Inflammatory macrophage (primary cell): ENCODE measurements at regions not wholly inside any gene's neighbourhood (a gene's known extent, or its start where the extent isn't known, plus 50 kb on each side); places are given as distances from the start of the nearest gene placed in this dataset.
A peak's percentile ranks its signal among the peaks of the same experiment; 100 is the strongest.
"Not testable (repeated sequence)": the region's sequence is repeated elsewhere in the genome, so short reads cannot be mapped to it uniquely, and the experiment has no call there.

Source experiments
- DNase-seq, 2 donors: peaks; one replicate each; pipeline ENCODE4 v3.0.0-alpha.2; 2020 to 2022

DNA sequence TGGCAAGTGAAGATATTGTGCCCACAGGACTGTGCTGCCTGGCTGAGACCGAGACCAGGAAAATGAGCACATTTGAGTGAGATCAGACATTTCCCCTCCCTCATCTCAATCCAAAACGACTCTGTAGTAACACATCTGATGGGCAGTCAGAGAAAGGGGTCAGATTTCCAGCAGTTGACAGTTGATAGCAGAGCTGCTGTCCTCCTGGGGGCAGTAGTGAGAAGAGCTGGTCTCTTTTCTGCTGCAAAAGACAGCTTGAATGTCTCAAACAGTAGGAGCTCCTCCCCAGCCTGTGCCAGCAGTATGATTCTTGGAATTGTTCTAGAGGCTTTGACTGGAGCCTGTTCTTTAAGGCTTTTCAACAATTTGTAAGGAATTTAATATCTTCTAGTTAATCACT lies 1396.3 kb downstream of the RPIA start:
- DNase-seq, result not testable (repeated sequence)

DNA sequence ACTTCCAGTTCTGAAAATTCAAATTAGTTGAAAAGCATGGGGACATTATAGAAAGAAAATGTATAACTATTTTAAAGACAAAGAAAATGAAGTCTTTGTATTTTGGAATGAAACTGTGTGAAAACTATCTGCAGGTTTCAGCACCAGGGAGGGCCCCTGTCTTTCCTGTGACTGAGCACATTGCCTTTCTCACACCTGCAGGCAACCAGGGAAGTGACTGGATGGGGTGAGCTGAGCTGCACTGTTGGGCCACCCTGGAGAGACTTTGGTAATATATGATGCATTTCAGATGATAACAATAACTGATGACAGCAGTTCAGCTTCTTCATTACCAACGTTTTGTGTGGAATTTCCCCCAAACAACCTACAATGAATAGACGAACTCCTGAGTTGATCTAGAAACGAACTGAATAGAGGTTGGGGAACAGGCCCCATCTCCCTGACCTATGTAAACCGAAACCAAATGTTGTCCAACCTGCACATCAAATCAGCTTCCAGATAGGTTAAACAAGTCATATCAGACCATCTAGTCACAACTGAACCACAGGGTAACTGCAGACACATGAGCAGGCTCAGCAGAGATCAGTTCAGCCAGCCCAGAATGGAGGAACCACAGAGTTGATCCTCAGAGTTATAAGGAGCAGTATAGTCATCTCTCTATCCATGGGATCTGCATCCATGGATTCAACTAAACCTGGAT lies 1402.2 kb downstream of the RPIA start:
- not testable (repeated sequence) for DNase-seq

DNA sequence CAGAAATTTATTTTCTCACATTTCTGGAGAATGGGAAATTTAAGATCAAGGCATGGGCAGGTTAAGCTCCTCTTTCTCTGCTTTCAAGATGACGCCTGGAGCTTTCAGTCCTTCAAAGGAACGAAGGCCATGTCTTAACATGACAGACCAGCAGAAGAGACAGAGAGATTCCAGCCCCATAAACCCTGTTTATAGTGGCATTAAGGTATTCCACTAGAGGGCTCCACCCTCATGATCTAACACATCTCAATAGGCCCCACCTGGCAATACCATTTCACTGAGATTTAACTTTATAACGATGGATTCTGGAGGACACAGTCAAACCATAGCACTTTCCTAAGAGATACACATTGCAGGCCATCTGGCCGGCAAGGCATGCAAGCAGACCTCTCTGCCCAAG lies 1406.1 kb downstream of the RPIA start:
- not testable (repeated sequence) for DNase-seq

DNA sequence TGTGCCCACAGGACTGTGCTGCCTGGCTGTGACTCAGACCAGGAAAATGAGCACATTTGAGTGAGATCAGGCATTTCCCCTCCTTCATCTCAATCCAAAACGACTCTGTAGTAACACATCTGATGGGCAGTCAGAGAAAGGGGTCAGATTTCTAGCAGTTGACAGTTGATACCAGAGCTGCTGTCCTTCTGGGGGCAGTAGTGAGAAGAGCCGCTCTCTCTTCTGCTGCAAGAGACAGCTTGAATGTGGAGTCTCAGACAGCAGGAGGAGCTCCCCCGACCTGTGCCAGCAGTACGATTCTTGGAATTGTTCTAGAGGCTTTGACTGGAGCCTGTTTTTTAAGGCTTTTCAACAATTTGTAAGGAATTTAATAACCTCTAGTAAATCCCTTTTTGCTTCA lies 1413.7 kb downstream of the RPIA start:
- DNase-seq, result not testable (repeated sequence)

DNA sequence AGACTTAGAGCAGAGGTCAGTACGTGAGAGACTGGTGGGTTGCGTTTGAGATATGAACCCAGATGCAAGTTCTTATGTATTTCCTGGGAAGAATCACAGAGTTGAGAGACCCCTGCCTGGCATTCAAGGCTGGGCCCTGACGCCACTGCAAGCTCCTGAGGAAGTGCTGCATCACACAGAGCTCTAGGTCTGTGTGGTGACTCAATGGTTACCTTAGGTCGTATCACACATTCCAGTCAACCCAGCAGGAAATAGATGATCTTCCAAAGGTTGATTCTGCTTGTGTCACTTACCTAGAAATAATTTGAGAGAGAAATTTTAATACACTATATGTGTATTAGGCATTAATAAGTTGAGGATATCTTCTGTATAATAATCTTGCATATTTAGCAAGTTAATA lies 1431.9 kb downstream of the RPIA start:
- DNase-seq, result not testable (repeated sequence)

DNA sequence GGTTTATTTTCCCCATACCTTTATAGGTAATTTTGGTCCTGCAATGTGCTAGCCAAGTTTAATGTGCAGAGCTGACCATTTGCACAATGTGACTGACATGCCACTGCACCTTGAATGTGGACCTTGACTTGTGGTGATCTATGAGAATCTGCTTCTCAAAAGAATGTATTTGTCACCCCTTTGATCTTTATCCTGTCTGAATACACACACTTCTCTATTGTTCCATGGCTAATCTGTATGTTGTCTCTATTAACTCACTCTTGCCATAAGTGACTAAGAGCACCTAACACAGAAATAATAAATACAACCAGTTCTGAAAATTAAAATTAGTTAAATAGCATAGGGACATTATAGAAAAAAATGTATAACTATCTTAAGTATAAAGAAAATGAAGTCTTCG lies 1447.6 kb downstream of the RPIA start:
- not testable (repeated sequence) for DNase-seq

DNA sequence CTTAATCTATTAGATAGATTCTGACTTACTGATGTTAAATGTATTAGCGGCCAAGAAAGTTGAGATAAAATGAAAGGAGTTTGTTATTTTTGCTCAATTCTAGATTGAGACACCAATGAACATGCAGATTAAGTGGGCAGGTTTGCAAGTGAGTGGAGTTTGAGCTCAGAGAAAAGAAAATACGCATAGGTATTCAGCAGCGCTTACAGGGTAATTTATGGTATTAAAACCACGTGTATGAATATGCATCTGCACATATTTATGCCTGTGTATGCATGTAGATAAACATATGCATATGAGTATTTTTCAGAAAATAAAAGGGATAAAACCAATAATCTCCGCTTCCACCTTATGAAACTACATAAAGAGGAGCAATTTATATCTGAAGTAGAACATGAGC lies 1450.1 kb downstream of the RPIA start:
- DNase-seq, result not testable (repeated sequence)

DNA sequence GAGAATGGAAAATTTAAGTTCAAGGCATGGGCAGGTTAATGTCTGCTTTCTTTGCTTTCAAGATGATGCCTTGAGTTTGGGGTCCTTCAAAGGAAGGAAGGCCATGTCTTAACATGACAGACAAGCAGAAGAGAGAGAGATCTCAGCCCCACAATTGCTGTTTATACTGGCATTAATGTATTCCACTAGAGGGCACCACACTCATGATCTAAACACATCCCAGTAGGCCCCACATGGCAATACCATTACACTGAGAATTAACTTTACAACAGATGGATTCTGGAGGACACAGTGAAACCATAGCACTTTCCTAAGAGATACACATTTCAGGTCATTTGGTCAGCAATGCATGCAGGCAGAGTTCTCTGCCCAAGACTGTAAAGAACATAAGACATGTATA lies 1460.3 kb downstream of the RPIA start:
- DNase-seq, result not testable (repeated sequence)

DNA sequence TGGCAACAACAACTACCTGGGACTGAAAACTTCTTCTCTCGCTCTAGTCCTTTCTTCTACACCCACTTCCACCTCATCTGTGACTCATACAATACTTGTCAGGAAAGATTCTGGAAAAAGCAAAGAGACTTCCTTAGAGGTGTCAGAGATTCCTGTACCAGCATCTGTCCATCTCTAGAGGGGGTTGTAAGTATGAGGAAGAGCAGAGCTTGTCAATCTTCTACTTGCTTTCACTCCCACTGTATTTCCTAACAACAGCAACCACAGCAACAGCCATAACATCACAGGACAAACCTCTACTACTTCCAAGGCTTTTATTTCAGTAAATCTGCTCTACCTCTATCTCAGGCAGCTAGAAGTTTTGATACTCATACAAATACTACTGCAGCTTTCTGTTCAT lies 1479.5 kb downstream of the RPIA start:
- peak in 1 of 2 donors; percentile 2 for DNase-seq

DNA sequence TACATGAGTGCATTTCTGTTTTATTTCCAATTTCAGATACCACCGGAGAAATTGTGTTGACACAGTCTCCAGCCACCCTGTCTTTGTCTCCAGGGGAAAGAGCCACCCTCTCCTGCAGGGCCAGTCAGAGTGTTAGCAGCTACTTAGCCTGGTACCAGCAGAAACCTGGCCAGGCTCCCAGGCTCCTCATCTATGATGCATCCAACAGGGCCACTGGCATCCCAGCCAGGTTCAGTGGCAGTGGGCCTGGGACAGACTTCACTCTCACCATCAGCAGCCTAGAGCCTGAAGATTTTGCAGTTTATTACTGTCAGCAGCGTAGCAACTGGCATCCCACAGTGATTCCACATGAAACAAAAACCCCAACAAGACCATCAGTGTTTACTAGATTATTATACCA lies 1481.6 kb downstream of the RPIA start:
- DNase-seq, result not testable (repeated sequence)

DNA sequence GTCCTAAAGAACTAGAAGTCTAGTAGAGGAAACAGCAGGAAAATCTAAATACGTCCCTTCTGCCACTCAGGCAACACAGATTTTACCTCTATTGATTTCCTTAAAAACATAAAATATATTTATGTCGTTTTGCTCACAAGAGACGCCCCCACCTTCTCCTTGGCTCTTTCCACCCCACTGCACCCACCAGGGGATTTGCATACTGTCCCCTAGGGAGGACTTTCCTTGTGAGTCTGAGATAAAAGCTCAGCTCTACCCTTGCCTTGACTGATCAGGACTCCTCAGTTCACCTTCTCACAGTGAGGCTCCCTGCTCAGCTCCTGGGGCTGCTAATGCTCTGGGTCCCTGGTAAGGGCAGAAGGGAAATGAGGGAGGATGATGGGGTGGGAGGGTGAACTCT lies 1488.1 kb downstream of the RPIA start:
- not testable (repeated sequence) for DNase-seq

DNA sequence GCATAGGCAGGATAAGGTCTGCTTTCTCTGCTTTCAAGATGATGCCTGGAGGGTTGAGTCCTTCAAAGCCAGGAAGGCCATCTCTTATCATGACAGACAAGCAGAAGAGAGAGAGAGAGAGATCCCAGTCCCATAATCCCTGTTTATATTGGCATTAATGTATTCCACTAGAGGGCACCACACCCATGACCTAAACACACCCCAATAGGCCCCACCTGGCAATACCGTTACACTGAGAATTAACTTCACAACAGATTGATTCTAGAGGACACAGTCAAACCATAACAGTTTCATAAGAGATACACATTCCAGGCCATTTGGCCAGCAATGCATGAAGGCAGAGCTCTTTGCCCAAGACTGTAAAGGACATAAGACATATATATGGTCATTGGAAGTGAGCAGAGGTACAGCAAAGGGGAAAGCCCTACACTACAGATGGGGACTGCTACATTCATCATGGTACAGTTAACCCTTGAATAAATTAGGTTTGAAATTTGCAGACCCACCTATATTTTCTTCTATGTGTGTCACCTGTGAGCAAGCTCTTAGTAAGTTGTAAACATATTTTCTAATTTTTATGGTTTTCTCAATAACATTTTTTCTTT lies 1516.1 kb downstream of the RPIA start:
- DNase-seq, result peak; percentile 8 to 9

DNA sequence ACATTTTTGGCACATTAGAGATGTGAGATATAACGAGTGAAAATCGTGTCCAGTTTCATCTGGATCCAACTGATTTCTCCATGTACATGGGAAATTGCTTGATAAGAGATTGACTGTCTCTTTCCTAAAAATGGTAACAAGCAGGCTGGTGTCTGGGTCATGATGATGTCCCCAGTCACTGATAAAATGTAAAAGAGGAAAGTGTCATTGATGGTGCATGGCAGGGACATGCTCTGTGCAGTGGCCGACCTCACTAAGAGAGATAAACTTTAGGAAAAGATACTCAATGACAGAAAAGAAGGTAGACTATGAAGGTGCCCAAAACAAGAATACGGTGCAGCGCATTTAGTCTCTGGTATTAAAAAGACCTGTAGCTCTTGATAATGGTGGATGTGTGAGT lies 1517.5 kb downstream of the RPIA start:
- no peak for DNase-seq

DNA sequence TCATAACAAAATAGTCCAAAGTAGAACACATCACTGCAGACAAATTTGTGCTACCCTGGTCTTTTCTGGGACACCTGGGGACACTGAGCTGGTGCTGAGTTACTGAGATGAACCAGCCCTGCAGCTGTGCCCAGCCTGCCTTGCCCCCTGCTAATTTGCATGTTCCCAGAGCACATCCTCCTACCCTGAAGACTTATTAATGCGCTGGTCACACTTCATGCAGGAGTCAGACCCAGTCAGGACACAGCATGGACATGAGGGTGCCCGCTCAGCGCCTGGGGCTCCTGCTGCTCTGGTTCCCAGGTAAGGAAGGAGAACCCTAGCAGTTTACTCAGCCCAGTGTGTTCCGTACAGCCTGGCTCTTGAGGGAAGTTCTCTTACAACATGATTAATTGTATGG lies 1518.3 kb downstream of the RPIA start:
- no peak for DNase-seq

DNA sequence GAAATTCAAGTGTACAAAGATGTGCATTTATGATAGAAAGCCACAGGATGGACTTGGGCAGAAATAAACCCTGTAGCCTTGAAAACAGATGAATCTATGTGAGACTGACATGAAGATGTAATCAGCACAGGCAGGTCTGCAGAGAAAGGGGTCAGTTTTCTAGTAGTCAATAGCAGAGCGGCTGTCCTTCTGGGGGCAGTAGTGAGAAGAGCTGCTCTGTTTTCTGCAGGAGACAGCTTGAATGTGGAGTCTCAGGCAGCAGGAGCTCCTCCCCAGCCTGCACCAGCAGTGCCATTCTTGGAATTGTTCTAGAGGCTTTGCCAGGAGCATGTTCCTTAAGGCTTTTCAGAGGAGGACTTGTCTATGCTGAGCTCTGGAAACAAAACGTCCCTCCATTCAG lies 1524.4 kb downstream of the RPIA start:
- not testable (repeated sequence) for DNase-seq

DNA sequence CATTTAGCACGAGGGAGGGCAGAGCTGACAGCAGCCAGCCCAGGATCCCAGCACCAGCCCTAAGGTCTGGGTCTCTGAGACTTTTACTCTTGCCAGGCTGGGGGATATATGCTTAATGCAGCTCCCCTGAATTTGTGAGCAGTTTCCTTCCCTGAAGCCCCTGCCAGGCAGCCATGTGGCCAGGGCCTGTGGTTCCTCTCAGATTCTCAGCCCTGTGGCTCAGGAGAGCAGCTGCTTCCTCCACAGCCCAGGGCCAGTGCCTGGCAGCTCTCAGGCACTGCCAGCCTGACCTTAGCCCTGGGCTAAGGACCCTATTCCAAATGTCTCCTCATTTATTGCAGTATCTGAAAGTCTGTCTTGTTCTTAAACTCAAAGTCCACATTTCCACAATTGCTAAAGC lies 1525.3 kb downstream of the RPIA start:
- not testable (repeated sequence) for DNase-seq

DNA sequence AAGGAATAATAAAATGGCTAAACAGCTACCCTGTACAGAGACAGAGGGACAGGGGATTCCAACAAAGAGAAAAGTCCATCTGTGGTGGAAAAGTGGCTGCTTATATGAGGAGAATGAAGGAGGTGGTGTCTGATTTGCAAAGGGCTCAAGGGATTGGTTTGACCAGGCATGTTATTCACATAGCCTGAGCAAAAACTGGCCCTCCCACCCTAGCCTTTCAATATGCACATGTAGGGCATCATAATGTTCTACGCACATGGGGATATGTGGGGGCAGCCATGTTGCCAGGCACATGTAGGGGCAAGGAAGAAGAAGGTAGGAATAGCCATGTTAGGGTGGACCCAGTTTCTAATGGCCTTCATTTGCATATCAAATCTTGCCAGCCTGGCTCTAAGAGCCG lies 1527.1 kb downstream of the RPIA start:
- not testable (repeated sequence) for DNase-seq

DNA sequence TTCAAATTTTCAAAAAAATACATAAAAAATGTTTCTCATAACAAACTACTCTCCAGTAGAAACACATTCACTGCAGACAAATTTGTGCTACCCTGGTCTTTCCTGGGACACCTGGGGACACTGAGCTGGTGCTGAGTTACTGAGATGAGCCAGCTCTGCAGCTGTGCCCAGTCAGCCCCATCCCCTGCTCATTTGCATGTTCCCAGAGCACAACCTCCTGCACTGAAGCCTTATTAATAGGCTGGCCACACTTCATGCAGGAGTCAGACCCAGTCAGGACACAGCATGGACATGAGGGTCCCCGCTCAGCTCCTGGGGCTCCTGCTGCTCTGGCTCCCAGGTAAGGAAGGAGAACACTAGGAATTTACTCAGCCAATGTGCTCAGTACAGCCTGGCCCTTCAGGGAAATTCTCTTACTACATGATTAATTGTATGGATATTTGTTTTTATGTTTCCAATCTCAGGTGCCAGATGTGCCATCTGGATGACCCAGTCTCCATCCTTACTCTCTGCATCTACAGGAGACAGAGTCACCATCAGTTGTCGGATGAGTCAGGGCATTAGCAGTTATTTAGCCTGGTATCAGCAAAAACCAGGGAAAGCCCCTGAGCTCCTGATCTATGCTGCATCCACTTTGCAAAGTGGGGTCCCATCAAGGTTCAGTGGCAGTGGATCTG lies 1529.3 kb downstream of the RPIA start:
- not testable (repeated sequence) for DNase-seq

DNA sequence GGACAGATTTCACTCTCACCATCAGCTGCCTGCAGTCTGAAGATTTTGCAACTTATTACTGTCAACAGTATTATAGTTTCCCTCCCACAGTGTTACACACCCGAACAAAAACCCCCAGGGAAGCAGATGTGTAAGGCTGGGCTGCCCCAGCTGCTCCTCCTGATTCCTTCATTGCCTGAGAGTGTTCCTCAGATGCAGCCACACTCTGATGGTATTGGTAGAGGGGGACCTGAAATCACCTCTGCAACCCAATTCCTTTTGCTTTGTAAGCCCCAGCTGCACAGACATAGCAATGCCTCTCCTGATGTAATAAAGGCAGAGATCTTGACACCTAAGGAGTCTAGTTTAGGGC lies 1529.8 kb downstream of the RPIA start:
- no peak for DNase-seq

DNA sequence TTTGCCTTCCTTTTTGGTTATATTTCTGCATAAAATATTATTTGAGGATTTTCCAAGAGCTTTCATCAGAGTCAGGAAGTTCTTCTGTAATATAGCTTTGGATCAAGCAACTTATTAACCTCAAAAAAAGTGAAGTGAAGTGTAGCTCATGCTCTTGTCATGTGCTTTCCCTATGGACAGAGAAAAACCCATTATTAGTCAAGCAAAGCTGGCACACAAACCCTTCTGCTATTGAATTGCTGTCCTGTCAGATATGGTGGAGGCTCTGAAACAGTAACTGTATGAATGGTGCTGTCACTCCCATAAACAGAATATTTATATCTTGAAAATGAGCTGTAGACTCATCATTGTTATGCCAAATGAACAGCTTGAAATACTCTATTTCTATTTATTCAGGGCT lies 1533.3 kb downstream of the RPIA start:
- peak; percentile 21 to 28 for DNase-seq

DNA sequence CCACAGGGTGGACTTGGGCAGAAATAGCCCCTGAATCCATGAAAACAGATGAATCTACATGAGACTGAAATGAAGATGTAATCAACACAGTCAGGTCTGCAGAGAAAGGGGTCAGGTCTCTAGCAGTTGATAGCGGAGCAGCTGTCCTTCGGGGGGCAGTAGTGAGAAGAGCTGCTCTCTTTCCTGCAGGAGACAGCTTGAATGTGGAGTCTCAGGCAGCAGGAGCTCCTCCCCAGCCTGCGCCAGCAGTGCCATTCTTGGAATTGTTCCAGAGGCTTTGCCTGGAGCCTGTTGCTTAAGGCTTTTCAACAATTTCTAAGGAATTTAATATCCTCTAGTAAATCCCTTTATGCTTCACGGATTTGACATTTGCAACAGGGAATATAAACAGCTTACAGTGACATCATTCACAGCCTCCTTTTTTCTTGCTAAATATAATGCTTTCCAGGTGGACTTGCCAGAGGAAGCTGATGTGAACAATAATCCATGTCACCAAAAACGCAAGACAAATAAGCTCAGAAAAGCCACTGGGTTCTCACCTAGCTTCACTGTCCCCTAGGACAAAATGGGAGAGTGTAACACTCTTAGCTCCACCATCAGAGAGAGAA lies 1535.1 kb downstream of the RPIA start:
- DNase-seq, result not testable (repeated sequence)

DNA sequence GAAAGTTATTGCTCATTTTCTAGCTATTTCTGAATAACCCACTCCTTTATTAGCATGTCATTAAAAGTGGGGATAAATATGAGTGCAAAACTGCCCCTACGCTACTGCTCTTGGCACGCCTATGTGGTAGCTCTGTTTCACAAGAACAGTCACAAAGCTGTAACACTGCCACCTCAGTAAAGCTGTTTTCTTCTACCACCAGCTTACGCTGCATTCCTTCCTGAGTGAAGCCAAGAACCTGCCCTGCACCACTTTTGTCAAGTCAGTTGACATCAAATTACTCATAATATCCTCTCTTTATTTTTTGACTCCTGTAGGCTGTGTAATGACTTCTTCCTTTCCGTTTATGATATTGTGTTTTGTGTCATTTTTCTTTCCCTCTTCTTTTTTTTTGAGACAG lies 1539.7 kb downstream of the RPIA start:
- DNase-seq, result not testable (repeated sequence)

DNA sequence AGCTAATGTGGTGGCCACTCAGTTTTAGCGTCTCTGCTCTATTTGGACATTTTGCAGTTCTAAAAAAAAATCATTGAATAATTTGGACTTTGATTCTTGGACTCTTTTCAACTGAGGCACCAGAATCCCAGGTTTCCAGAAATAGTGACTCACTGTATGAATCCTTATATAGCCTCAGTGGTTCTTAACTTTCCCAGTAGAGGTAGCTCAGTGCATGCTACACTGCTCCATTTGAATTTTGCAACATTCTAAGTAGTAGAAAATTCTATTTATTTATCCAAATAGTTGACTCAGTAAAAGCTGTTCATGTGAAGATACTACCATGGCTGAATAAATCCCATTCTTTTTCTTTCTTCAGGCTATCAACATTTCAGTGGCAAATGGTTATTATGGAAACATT lies 1544.0 kb downstream of the RPIA start:
- DNase-seq, result not testable (repeated sequence)

DNA sequence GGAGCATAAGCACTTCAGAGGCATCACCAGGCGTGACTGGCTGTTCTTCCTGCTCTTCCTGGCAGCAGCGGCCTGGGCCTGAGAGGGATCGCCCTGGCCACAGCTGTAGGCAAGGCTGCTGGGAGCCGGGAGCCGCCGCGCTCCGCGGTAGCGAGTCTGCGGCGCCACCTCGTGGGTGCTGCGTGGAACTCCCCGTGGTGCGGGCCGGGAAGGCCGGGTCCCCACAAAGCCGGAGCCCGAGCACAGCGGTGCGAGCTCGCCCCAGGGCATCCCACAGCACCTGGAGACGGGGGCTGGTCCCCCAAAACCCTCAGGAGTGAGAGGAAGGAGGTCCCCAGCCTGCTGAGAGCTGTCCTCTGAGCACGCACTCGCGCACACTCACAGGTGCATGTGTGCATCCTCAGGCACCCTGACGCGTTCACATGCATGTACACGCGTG lies 1546.5 kb downstream of the RPIA start:
- peak; percentile 3 to 11 for DNase-seq
